Endothelial cell (in vitro differentiated cells): ENCODE measurements at regions not wholly inside any gene's neighbourhood (a gene's known extent, or its start where the extent isn't known, plus 50 kb on each side); places are given as distances from the start of the nearest gene placed in this dataset.

Experiments
- DNase-seq: peaks from one replicate; pipeline ENCODE4 v3.0.0; 2021; ENCODE audit warnings: low spot score
- H3K27ac Mint-ChIP-seq: one replicate; pipeline ENCODE4 v1.8.0; 2021; ENCODE audit warnings: mixed read lengths, inconsistent platforms; ENCODE audit not compliant: unreplicated experiment
- H3K27me3 Mint-ChIP-seq: one replicate; pipeline ENCODE4 v1.8.0; 2021; ENCODE audit warnings: mild to moderate bottlenecking, moderate library complexity, mixed read lengths, inconsistent platforms; ENCODE audit not compliant: unreplicated experiment
- H3K36me3 Mint-ChIP-seq: one replicate; pipeline ENCODE4 v1.8.0; 2021; ENCODE audit warnings: mild to moderate bottlenecking, low read depth, mixed read lengths, inconsistent platforms; ENCODE audit not compliant: unreplicated experiment
- H3K4me1 Mint-ChIP-seq: one replicate; pipeline ENCODE4 v1.8.0; 2021; ENCODE audit warnings: mild to moderate bottlenecking, mixed read lengths, inconsistent platforms; ENCODE audit not compliant: unreplicated experiment
- H3K4me3 Mint-ChIP-seq: one replicate; pipeline ENCODE4 v1.8.0; 2021; ENCODE audit warnings: mild to moderate bottlenecking, mixed read lengths, inconsistent platforms; ENCODE audit not compliant: unreplicated experiment
- H3K9me3 Mint-ChIP-seq: one replicate; pipeline ENCODE4 v1.8.0; 2021; ENCODE audit warnings: mixed read lengths, inconsistent platforms; ENCODE audit not compliant: unreplicated experiment
- CTCF ChIP-seq: fragments of 200-600 bp; sonication (generic); IDR thresholded peaks from one replicate; pipeline ENCODE4 v1.5.0; 2021; ENCODE audit warnings: antibody characterized with exemption; ENCODE audit not compliant: unreplicated experiment

GRCh38 chr5:42015254-42015653, 90.2 kb downstream of the FBXO4 start:
- peaks cover 1% of the 10 kb centered on the region for H3K27me3 Mint-ChIP-seq
- no peak overlapping the region for H3K4me3 Mint-ChIP-seq
- no peaks in the 10 kb centered on the region for H3K9me3 Mint-ChIP-seq
- no peak for DNase-seq
- H3K4me1 Mint-ChIP-seq, result no peaks in the 10 kb centered on the region
- no peaks in the 10 kb centered on the region for H3K36me3 Mint-ChIP-seq
- TF ChIP-seq CTCF, result no peak
- no peak overlapping the region for H3K27ac Mint-ChIP-seq

- H3K27me3 Mint-ChIP-seq, result no peaks in the 10 kb centered on the region
- H3K9me3 Mint-ChIP-seq, result no peaks in the 10 kb centered on the region
- no peaks in the 10 kb centered on the region for H3K4me1 Mint-ChIP-seq
- DNase-seq, result no peak
- TF ChIP-seq CTCF, result no peak
- H3K36me3 Mint-ChIP-seq, result no peaks in the 10 kb centered on the region
- H3K27ac Mint-ChIP-seq, result no peak overlapping the region
- no peak overlapping the region for H3K4me3 Mint-ChIP-seq
Measured at GRCh38 chr5:42015681-42016080, 90.6 kb downstream of the FBXO4 start.

- Mint-ChIP-seq H3K9me3 (no peaks in the 10 kb centered on the region), H3K4me3 (no peak overlapping the region), H3K36me3 (no peaks in the 10 kb centered on the region), H3K27ac (no peak overlapping the region), H3K4me1 (no peaks in the 10 kb centered on the region), H3K27me3 (no peaks in the 10 kb centered on the region)
- no peak for DNase-seq
- no peak for TF ChIP-seq CTCF
Measured at GRCh38 chr5:42020788-42021530, 95.9 kb downstream of the FBXO4 start.

GRCh38 chr5:42021923-42022322, 96.8 kb downstream of the FBXO4 start:
- Mint-ChIP-seq H3K27ac (no peak overlapping the region), H3K27me3 (no peaks in the 10 kb centered on the region), H3K4me1 (no peaks in the 10 kb centered on the region), H3K9me3 (no peaks in the 10 kb centered on the region), H3K36me3 (no peaks in the 10 kb centered on the region), H3K4me3 (no peak overlapping the region)
- no peak for TF ChIP-seq CTCF
- DNase-seq, result no peak

GRCh38 chr5:42022383-42022972, 97.4 kb downstream of the FBXO4 start:
- TF ChIP-seq CTCF, result no peak
- Mint-ChIP-seq H3K4me1 (no peaks in the 10 kb centered on the region), H3K4me3 (no peak overlapping the region), H3K36me3 (no peaks in the 10 kb centered on the region), H3K27me3 (no peaks in the 10 kb centered on the region), H3K9me3 (no peaks in the 10 kb centered on the region), H3K27ac (no peak overlapping the region)
- DNase-seq, result no peak
